ENCODE measurements at regions not wholly inside any gene's neighbourhood (a gene's known extent, or its start where the extent isn't known, plus 50 kb on each side); places are given as distances from the start of the nearest gene placed in this dataset.

DNA sequence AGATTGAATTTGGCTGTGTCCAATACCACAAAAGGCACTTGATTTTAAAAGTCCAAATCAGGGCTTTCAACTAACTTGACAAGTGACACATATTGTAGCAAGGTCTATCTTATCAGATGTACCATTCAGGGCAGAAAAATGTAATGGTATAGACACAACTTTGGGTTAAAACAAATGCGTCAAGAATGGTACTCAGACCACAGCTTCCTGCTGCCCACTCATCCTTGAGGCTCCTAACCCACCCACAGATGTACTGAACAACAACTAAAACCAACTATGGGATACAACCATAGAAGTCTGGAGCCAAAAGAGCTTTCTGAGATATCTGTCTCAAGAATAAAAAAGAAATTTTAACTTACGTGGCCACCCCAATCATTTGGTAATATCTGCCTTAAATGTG, 105.2 kb downstream of the RBM43 start:
- no peak for DNase-seq (ENCODE audit: low spot score)

DNA sequence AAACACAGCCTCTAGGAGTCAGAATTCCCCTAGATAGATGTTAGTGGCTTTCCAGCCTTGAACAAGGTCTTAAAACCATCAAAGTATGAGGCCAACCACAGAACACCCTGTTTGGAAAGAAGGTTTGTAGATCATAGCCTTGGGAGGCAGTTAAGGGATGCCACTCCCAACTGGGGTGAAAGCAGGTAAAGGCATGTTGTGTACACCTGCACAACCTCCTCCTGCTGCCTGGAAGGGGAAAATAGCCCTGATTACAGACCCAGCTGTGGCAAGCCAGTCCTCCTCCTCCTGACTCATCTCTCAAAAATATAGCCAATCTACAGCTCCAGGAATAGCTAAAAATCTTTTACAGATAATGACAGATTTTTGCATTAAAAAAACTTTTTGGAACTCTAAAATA, 108.1 kb downstream of the RBM43 start:
- no peak for DNase-seq (ENCODE audit: low spot score)

DNA sequence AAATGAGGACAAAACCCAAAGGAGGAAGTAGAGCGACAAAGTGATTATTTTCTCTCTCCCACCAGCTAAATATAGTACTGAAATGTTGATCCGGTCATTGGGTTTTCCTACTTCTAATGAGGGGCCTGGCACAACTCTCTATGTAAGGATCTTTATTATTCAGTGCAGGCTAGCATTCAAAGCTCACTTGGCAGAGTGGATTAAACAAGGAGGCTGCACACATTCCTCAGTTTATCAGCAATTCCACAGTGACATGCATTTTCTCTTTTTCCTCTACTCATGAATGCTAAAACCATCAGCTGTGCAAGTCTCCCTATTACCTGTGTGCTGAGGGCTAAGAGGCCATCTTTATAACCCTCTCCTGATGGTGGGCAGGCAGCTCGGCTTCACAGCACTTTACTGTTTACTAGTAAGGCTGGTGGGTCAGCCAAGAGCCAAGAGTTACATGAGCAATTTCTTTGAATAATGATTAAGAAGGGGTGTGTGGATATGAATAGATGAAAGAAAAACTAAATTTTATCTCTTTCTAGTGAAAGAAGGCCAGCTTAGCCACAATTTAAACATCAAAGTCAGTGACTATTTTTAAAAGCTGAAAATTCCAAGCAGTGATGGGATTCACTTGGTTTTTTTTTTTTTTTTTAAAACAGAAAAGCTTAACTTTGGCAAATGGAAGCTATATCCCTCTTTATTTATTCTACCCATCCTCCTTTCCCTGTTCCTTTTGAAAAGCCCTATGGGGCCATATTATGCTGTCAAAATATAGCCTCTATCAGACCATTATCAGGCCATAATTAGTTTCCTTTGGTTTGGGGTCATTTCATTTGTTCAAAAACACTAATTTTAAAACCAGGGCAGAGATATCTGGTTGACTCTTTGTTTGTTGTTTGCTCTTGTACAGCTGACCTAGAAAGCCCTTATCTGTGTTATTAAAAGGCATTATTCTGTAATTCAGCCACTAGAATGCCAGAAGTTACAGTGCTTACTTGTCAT, 111.0 kb downstream of the RBM43 start:
- DNase-seq (ENCODE audit: low spot score), result no peak

DNA sequence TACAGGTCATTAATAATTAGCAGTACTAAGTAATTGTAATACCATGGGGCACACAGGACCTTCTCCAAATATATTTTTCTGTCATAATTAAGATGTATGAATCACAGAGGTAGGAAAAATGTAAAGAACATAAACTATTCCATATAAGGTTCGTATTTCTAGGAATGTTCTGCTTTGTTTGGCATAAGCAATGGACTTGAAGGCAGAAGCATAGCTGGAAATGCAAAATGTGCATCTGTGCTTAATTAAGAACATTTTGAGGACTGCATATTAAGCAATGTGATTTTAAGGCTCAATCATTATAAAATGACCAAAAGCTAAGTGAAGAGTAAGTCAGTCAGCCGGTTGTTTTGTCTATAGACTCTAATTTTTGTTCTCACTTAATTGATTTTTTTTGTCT, 123.2 kb downstream of the RBM43 start:
- DNase-seq (ENCODE audit: low spot score), result no peak

DNA sequence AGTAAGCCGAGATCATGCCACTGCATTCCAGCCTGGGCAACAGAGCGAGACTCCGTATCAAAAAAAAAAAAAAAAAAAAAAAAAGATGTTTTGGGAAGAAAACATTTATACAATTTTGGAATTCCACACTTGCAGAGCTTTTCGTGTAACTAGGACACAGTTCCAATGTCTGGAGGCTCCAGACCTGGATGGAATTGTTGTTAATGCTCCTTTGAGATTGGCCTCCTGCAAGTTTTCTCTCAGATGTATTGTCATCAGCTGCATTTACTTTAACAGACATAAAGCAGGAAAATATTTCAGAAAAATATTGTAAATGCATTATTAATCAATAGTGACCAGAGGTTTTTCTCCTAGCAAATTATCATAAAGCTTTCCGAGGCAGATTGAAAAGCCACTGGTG, 124.1 kb downstream of the RBM43 start:
- DNase-seq (ENCODE audit: low spot score), result no peak

DNA sequence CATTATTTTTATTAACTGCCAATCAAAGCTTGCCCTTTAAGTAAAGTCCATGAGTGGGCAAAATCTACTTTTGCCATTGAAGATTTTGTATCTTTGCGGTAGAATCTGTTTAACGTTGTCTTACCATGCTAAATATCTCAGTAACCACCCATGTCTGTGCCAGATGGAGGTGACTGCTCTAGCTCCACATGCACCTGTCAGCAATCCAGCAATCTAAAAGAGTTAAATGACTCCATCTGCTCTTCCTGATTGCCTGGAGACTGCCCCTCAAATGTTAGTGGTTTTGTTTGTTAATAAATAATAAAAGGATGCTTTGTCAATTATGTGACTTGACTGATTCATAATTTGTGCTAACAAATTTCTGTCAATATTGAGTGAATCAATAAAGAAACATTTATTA, 141.7 kb downstream of the RBM43 start:
- DNase-seq (ENCODE audit: low spot score), result no peak

DNA sequence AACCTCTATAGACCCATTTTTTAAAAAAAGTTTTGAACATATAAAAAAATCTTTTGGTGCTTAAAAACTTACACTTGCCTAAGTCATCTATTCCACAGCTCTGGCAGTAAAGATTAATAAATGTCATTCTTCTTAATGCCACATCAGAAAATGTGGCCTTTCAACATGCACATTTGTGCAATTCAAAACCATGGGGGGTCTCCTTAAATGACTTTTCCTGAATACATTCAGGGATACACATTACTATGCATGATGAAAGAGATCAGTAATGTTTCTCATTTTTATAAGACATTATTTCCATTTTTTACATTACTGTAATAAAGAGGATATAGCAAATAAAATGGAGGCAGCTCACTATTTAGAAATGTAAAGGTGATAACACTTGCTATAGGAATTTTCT, 142.3 kb downstream of the RBM43 start:
- no peak for DNase-seq (ENCODE audit: low spot score)

DNA sequence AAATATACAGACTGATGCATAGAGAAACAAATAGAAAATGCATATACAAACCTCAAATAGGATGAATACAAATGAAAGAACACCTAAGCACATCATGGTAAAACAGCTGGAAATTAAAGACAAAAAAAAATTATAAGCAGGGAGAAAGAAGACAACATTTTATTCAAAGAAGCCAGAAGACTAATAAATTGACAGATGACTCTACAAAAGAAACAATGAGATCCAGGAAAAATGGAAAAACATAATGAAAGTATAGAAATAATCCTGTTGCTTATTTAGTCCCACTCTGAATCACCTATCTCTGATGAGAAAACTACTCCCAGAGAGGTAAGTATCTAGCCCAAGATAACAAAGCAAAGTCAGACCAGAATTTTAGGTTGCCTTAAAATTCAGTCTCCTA, 143.4 kb downstream of the RBM43 start:
- DNase-seq (ENCODE audit: low spot score), result no peak

DNA sequence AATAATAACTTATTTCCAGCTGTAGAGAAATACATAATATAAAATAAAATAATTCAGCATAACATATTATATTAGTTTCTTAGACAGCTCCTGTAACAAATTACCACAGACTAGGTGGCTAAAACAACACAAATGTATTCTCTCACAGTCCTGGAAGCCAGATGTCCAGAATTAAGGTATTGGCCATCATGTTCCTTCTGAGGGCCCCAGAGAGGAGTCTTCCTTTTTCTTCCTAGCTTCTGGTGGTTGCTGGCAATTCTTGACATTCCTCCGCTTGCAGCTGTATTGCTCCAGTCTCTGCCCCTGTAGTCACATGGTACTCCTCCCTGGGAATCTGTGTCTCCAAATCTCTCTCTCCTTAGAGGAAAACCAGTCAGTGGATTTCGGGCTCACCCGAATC, 146.8 kb downstream of the RBM43 start:
- no peak for DNase-seq (ENCODE audit: low spot score)

DNA sequence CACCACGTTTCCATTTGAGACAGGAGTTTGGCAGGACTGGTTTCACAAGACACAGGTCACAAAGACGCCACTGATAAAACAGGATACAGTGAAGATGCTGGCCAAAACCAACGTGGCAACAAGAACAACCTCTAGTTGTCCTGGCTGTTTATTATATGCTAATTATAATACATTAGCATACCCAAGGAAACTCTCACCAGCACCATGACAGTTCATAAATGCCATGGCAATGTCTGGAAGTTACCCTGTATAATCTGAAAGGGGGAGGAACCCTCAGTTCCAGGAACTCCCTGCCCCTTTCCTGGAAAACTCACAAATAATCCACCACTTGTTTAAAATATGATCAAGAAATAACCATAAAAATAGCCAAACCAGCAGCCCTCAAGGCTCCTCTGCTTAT, 148.3 kb downstream of the RBM43 start:
- DNase-seq (ENCODE audit: low spot score), result no peak

DNA sequence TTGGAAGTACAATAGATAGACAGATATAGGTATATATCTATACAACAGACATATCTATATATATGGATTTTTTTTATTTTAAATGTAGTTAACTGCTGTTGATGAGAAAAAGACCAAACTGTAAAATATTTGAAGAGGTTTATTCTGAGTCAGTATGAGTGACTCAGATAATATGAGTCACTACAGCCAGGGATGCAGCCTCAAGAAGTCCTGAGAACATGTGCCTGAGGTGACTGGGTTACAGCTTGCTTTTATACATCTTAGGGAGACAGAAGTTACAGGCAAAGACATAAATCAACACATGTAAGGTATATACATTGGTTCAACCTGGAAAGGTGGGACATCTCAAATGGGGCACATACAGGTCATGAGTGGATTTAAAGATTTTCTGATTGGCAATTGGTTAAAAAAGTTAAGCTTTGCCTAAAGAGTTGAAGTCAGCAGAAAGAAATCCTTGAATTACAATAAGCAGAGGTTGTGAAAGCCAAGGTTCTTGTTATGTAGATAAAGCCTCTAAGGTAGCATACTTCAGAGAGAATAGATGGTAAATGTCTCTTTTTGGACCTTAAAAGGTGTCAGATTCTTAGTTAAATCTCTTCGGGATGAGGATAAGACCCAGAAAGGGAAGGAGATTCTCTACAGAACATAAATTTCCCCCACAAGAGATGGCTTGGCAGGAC, 149.9 kb downstream of the RBM43 start:
- DNase-seq (ENCODE audit: low spot score), result no peak

DNA sequence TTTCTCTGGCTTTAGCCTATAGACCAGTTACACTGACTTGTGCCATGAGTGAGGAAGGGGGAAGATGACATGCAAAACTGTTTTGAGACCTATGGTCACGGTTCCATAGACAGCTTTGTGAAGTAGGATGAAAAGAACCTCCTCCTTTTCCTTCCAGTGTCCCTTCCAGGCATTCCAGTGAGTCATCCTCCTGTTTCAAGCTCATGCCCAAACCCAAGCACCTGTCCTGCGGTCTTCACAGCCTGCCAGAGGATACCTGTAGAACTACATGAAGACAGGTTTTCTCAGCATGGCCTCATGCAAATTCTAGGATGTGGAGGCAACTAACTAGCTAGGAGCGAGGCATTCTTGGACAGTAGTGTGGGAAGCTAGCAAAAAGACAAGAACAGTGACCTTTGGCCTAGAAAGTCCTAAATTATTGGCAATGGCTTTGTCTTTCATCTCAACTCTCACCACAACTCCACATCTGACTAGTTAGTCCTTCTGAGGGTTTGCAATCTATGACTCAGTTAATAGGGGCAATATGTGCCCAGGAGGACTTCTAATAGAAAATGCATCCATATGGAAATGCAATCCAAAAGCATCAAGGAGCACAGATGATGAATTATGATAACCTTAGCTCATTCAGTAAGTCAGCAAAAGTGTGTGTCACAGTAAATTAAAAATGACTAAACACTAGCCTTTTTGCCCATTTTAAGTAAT, 154.7 kb downstream of the RBM43 start:
- DNase-seq (ENCODE audit: low spot score), result no peak

DNA sequence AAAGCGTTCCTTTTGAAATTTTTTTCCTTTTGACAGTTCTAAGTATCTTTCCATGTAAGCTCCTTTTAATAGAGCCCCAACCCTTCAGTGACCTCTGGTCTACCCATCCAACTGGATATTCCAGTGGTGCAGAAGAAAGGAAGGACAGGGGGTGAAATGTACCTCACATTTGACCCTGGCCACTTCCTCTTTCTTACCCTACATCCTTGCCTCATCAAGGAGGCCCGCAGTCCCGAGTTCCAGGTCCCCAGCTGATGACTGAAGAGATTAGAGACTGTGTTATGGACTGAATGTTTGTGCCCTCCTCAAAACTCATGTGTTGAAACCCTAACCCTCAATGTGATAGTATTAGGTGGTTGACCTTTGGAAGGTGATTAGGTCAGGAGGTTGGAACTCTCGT, 158.1 kb downstream of the RBM43 start:
- no peak for DNase-seq (ENCODE audit: low spot score)

DNA sequence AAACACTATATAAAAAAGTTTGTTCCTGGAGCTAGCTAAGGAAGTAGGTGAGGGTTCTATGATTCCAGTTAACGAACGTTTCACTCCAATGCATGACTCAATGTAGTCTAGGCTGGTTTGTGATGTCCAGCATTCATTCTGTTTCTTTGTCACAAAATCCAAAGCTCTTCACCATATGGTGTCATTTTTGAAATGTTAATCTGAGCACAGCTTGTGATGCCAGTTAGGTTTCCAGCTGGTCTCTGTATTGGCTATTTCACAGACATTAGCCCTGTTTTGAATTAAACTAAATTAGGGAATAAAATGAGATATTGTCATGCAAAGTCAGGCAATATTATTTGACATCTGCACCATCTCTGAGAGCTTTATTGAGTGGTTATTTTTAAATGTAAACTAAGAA, 159.4 kb downstream of the RBM43 start:
- DNase-seq (ENCODE audit: low spot score), result no peak

DNA sequence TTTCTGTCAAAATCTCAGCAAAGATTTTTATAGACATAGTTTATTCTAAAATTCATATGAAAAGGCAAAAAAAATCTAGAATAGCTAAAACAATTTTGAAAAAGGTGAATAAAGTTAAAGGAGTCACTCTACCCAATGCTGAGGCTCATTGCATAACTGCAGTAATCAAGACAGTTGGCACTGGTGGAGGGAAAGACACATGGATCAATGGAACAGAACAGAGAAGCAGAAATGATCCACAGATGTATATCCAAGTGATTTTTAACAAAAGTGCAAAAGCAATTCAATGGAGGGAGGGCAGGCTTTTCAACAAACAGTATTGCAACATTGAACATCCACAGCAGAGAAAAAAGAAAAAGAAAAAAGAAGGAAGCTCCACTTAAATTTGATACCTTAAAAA, 162.8 kb downstream of the RBM43 start:
- no peak for DNase-seq (ENCODE audit: low spot score)

DNA sequence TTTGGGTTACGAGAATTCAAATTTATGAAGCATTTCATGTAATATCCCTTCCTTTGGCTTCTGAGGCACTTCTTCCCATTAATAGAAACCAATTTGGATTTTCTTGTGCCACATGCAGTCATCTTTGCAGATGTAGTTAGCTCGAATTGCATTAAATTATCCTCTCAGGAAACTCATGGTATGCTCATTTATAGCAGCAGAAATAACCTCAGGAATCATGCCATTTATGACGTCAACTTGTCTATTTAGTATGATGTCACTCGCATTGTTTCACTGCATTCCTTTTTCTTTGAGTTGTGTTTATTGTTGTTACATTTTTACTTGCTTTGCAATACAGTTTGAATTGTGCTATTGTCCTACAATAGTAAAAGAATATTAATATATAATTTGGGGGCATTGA, 163.8 kb downstream of the RBM43 start:
- no peak for DNase-seq (ENCODE audit: low spot score)

DNA sequence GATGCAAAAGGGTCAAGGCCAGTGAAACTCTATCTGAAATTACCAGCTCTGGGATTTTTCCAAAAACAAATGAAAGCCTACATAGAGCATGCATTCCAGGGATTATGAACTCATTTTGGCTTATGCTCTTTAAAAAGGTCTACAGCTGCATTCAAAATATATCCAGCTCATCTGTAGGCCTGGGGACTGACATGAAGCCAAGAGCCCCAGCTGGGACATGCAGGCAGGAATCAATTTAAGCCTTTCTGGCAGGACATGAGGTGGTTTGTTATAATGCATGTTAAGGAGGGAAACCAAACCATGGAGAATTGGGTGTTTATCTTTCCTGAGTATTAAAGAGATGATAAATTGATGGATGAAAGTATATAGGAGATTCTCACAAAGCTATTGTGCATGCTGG, 164.5 kb downstream of the RBM43 start:
- no peak for DNase-seq (ENCODE audit: low spot score)

DNA sequence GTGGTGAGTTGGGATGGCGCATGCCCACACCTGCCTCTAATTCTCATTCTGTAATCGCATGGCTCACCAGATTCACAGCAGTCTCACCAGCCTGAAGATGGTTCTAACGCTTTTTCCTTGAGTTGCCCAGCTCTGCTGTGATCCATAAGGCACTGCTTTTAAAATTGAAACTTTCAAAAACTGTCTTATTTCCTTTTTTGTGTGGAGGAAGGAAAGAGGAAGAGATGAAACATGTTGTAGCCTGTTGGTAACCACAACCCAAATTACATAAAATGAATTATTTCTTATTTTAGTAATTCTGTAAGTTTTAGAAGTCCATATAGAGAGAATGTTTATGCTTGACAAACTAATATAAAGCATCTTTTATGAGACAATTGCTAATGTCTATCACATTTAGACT, 165.4 kb downstream of the RBM43 start:
- DNase-seq (ENCODE audit: low spot score), result no peak

DNA sequence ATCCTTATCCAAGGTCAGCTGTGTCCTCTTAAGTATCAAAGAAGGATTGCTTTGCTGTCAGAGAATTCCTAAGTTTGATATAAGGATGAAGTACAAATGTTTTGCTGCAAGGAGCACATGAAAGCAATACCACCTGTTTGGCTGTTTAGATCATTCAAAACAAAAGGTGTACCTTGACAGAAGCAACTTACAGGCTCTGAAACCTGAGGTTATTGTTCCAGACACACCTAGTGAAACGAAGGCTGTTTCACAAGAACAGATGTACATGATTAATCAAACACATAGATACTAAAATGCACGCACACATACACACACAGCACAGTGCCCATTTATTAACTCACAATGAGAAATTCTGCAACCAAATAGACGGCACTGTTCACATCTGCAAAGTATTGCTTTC, 166.2 kb downstream of the RBM43 start:
- no peak for DNase-seq (ENCODE audit: low spot score)

DNA sequence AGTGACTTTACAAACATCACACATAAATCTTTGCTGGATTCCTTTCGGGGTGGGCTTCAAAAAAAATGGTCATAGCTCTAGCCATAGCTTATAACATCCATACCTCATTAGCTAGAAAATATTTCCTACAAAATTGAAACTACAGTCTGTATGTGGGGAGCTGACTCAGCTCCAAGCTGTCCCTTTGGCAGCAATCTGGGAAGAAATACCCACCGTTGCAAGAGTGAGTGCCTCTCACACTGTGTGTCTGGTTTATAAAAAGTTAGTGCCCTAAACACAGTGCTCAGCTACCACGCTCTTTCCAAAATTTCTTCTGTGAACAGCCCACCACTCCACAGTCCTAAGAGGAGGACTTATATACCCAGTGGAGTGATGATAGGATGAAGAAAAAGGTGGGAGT, 170.1 kb downstream of the RBM43 start:
- no peak for DNase-seq (ENCODE audit: low spot score)

DNA sequence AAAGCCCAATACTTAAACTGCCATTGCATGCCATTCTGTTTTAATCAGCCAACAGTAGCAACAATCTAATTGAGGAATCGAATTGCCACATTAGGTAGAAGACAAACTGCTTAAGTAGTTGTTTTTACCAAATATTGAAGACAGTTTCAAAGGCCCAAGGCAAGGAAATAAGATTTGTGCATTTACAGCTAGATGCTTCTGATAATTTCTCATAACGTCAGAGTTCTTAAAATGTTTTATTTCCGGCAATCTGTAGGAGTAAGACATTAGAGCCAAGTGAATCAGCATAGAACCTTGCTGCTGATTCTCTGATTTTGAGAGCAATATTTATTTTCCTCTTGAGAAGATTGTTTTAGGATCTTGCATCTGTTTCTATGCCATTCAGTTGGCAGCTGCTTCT, 174.3 kb downstream of the RBM43 start:
- DNase-seq (ENCODE audit: low spot score), result no peak

DNA sequence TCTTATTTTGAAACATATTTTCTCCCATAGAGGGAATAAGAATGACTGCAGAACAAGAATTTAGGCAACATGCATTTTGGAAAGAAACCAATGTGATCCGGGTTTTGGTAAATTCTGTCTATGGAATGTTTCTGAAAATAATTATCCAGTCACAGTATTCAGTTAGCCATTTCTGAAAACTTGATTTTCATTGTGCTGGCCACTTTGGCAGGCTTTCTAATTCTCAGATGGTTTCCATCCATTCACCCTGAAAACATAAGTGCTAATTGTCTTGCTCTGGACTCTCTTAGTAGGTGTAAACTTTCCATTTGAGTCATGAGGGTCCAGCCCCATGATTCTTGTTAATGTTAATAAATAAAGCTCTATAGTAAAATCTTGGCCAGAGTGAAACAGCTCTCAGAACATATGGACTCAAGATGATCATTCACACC, 176.5 kb downstream of the RBM43 start:
- no peak for DNase-seq (ENCODE audit: low spot score)
